HG02870 (cell line): ENCODE measurements at regions not wholly inside any gene's neighbourhood (a gene's known extent, or its start where the extent isn't known, plus 50 kb on each side); places are given as distances from the start of the nearest gene placed in this dataset.

Experiments
- ATAC-seq: cut with Tn5 transposase; IDR thresholded peaks from one replicate; pipeline ENCODE4 v1.9.1; 2021; ENCODE audit warnings: mild to moderate bottlenecking, moderate library complexity; ENCODE audit not compliant: unreplicated experiment

DNA sequence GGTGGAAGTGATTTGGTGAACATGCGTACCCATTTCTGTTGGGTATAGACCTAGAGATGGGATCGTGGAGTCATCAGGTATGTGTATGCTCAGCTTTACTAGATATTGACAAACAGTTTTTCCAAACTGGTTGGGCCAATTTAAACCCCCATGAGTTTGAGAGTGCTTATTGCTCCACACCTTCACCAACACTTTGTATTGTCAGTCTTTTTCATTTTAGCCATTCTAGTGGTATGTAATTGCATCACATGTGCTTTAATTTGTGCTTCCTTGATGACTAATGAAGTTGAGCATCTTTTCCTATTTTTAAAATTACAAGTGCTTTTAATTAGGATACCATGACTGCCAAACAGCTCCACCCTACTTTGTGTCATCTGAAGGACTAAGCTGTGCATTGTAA is 158.9 kb upstream of the AKIRIN2 start:
- ATAC-seq = no peak

DNA sequence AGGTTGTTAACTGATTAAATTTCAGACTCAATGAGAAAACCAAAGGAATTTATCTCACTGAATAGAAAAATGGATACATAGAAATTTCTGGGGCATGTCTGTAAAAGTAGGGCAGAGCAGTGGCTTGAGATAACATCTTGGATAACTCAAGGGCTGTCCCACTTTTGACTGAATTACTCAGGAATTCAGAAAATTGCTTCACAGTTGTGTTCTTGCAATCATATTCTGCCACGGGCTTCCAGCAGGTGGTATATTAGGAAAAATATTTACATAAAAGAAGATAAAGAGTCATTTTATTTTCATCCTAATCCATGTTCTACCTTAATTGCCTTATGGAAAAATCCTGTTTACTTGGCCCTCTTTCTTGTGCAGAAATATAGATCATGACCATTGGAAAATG is 156.4 kb upstream of the AKIRIN2 start:
- ATAC-seq = no peak

DNA sequence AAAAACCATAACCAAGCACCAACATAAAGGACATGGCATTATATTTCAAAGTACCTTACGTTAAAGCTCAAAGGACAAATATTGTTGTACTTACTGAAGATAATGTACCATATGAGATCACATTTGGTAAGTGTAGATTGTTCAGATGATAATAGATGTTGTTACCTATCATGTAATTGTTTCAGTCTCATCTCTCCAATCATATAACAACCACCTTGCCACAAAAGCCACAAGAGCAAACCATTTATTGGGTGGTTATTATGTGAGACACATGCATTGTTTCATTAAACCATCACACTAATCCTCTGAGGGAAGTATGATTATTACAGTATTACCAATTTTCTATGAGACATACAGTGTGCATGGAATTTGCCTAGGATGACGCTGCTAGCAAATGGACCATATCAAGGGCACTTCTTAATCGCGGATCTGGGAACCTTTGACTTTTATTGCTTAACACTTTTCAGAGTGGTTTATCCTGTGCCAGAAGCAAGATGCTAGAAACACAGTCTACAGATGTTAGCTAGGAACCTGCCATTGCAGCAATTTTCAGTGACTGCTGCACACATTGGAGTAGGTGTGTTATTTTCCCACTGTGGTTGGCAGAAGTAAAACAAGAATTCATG is 149.8 kb upstream of the AKIRIN2 start:
- no peak for ATAC-seq

DNA sequence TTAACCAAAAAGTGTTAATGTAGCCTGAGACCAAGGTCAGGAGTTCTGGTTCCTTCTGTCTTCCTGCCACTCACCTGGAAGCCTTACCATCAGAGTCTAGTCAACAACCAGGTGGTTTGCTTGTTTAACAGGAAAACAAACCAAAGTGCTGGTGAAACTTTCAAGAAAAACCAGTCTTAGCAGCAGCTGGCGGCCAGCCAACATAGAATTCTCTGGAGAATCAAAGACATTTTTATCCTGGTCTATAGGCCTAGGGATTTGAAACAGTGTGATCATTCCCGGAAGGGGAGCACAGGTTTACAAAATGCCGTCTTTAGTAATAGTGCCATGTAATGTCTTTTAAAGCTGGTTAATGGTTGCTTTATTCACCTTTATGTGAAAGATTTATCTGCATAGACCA is 146.6 kb upstream of the AKIRIN2 start:
- ATAC-seq = no peak

DNA sequence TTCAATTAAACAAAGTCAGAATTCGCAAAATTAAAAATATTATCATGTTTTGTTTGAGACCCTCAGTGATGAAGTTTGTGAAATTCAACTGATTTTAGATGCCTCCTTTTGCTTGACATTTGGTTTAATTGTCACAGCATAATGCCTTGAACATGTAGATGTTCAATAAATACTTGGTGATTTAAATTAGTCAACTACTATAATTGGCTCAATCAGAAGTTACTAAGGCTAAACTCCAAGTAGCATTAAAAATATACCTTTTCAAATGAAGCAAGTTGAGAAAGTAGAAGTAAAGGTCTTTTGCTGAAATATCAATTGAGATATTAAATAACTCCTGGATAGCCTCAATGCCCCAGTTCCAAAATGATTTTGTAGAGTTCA is 145.8 kb upstream of the AKIRIN2 start:
- no peak for ATAC-seq

DNA sequence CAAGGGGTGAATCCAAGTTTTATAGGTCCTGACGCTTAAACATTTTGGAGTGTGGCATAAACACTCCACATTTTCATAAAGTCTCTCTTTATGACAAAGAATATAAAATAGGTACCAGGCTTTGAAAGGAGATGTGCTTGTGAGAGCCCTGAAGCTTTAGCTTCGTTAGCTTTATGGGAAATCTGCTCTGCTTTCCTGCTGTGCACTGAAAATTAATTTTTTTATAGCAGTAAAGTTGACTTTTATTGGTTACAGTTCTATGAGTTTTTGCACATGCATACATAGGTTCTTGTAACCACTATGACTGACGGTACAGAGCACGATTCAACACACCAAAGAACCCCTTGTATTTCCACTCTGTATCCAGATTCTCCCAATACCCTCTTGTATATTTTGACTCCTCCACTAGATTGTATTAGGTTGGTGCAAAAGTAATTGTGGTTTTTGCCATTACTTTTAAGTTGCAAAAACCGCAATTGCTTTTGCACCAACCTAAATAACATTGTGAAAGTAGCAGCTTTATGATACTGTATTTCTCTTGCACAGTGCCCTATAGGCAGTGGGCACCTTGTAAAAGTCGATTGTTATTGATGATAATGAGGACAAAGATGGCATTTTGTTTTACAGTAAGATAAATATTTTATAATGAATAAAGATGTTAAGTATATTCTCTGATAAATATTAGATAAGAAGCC is 145.2 kb upstream of the AKIRIN2 start:
- no peak for ATAC-seq

DNA sequence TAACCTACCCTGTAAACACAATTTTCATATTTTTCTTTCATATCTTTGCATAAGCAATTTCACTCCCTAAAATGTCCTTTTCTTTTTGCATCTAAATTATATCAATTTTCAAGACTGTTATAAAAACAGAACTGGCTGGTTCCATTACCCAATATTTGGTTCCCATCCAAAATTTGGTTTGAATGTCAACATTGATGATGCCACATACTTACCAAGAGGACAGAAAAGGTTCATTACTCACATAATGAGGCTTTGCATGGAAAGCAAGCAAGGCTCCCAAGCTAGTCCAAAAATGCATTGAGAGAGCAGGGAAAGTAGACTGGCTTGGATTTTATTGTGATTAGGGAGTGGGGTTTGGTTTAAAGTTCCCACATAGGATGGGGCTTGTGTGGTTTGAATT is 144.4 kb upstream of the AKIRIN2 start:
- no peak for ATAC-seq

DNA sequence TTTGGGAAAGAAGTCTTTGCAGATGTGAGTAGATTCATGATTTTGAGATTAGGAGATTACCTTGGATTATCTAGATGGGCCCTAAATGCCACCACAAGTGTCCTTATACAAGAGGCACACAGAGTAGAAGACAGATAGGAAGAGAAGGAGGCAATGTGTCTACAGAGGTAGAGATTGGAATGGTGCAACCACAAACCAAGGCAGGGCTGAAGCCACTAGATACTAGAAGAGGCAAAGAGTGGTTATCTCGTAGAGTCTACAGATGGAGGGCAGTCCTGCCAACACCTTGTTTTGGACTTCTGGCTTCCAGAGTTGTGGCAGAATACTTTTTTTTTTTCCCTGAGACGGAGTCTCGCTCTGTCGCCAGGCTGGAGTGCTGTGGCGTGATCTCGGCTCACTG is 138.3 kb upstream of the AKIRIN2 start:
- no peak for ATAC-seq

DNA sequence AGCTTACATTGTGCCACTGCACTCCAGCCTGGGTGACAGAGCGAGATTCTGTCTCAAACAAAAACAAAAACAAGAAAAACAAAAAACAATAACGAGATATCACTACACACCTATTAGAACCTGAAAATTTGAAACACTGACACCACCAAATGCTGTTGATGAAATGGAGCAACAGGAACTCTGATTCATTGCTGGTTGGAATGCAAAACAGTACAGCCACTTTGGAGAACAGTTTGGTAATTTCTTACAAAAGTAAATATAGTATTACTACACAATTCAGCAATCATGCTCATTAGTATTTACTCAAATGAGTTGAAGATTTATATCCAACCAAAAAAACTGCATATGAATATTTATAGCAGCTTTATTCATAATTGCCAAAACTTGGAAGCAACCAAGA is 135.8 kb upstream of the AKIRIN2 start:
- no peak for ATAC-seq

DNA sequence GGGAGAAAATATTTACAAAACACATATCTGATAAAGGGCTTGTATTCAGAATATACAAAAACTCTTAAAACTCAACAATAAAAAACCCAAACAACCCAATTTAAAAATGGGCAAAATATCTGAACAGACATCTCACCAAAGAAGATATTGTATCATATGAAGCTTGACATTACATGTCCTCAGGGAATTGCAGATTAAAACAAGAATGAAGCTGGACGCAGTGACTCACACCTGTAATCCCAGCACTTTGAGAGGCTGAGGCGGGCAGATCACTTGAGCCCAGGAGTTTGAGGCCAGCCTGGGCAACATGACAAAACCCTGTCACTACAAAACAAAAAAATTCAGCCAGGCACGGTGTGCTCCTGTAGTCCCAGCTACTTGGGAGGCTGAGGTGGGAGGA is 135.4 kb upstream of the AKIRIN2 start:
- ATAC-seq = no peak

DNA sequence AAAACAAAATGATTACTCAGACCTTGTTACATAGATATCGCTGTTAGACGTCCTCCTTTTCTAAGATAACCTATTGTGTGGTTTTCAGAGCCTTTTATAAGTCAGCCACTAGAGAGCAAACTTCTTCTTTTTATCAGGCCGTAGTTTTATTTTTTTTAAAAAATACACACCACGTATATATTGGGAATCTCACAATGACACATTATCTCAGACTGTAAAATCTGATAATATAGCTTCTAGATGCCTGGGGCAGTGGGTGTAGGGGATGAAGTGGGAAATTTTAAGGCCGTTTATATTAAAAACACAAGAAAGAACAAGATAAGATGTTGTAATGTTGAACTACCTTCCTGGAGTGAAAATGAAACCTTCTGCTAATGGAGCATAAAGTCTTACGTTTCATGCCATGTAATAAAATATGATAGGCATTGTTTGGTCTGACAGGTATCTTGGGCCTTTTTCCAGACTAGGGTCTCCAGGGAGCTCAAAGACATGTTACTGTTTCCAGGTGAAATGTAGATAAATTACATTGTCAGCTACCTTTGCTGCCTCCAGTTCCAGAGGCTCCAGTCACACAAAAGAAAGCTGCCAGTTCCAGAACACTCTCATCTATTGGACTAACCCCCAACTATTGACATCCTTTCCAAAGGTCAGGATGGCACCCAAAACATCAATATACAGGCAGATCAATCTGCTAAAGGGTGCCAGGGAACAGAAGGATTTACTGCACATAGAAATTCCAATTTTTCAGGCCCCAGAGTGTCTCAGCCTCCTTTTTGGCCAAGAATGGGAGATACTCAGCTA is 130.2 kb upstream of the AKIRIN2 start:
- peak; percentile 53 for ATAC-seq

DNA sequence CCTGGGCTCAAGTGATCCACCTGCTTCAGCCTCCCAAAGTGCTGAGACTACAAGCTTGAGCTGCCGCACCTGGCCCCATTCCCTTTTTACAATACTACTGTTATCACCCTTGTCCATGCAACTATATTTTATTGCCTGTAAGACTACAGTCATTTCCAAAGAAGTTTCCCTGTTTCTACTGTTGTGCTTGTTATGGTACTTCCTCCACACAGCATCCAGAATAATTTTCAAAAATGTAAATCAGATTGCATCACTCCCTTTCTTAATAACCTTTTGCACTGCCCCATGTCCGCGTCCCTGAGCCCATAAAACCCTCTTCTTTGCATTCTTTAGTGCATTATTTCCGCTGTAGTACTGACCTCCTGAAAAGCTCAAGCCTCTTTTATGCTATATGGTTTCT is 128.9 kb upstream of the AKIRIN2 start:
- ATAC-seq = no peak

DNA sequence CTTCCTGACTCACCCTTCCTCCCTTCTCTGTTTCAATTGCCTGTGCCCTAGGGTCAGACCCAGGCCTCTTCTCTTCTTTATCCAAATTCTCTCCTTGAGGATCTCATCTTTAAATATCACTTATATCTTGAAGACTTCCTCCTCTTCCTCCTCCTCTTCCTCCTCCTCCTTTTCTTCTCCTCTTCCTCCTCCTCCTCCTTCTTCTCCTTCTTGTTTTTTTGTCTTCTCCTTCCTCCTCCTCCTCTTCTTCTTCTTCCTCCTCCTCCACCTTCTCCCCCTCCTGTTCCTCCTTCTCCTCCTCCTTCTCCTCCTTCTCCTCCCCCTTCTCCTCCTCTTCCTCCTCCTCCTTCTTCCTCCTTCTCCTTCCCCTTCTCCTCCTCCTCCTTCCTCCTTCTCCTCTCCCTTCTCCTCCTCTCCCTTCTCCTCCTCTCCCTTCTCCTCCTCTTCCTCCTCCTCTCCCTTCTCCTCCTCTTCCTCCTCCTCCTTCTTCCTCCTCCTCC is 127.6 kb upstream of the AKIRIN2 start:
- no peak for ATAC-seq

DNA sequence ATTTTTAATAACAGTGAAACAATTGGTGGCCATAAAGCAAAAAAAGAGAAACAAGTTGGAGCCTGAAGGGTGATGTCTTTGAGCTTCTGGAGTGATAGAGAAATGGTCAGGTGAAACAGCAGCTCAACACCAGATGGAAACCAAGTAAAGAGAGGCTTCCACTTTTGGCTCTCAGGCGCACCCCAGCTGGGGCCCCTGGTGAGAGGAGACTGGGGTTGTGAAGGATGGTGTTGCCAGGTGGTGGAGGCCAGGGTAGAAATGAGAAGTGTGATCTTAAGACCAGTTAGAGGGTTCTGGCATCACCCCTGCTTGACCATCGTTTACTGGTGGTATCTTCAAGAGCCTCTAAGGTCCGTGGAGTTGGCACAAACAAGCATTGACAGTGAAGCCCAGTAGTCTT is 126.0 kb upstream of the AKIRIN2 start:
- ATAC-seq = no peak

DNA sequence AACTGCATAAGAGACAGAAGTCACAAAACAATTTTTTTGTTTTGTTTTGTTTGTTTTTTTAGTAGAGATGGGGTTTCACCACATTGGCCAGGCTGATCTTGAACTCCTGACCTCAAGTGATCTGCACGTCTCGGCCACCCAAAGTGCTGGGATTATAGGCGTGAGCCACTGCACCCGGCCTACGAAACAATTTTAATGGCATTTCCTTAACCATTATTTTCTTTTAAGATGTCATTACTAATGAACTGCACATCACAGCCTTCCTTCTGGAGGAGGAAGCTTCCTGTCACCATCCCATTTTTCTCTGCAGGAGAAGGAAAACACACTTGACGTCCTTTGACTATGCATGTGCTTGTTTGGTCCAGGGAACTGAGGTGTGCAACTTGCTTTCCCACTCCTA is 125.3 kb upstream of the AKIRIN2 start:
- no peak for ATAC-seq

DNA sequence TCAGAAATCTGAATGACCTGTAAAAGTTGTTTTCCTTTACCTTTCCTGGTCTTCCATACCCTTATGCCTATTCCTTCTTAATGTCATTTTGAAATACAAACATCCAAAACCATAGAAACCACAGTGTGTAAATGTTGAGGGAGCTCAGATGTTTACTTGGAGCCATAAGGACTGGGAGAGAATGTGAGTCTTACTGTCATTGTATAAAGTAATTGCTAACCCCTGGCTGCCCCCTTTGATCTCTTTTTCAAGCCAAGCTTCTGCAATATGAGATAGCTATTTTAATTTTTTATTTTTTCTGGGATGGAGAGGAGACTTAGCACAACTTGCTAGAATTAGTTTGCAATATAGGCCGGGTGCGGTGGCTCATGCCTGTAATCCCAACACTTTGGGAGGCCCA is 124.4 kb upstream of the AKIRIN2 start:
- ATAC-seq = no peak

DNA sequence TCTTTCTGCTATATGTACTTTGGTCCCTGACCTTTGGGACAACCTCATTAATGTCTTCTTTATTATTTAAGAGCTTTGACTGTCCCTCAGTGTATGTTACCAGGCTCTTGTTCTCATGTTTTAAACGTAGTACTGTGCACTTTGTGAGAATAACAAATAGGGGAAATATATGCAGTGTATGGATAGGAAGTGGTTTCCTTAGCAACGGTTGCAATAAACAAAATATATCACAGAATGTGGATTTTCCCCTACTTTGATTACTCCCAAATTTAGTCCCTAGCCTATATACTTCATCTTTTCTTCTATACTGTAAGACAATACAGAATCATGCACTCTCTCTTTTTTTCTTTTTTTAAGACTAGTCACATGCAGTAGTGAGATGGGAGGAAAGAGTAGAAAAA is 123.8 kb upstream of the AKIRIN2 start:
- peak; percentile 52 for ATAC-seq

DNA sequence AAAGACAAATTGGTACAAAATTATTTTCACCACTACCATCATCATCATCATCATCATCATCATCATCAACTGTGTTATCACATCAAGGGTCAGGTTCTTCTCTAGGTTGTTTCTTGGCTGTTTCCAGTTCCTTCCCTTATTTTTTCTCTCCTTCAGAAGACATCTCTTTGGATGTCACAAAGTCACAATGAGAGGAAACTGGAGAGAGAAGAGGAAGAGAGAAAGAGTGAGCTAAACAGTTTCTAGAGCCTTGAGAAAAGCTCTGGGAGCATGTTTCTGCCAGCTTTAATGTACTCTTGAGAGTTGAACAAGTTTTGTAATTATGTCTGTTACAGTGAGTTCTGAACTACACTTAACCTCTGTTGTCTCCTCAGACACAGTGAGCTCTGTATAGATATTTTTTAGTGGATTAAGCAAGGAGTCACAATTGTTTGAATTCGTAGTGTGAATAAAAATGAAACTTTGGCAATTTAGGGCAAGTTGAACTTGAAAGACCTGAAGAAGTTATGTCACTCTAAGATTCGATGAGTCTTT is 123.0 kb upstream of the AKIRIN2 start:
- ATAC-seq = no peak

DNA sequence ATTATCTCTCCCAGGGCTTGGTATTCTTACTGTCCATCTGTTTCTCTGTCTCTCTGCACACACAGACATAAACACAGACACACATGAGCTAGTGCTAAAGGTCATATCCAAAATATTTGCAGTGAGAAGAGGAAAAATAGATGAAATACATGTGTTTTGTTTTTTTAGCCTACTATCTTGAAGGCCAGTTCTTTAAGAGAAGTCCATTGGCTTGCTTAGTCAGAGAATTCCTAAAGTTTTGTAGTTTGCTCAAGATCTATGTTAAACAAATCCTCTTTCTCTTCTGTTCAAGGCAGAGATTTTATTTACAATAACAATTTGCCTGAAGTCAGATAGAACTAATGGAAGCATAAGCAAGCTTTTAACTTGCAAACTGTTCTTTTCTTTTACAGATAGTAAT is 120.0 kb upstream of the AKIRIN2 start:
- ATAC-seq = no peak

DNA sequence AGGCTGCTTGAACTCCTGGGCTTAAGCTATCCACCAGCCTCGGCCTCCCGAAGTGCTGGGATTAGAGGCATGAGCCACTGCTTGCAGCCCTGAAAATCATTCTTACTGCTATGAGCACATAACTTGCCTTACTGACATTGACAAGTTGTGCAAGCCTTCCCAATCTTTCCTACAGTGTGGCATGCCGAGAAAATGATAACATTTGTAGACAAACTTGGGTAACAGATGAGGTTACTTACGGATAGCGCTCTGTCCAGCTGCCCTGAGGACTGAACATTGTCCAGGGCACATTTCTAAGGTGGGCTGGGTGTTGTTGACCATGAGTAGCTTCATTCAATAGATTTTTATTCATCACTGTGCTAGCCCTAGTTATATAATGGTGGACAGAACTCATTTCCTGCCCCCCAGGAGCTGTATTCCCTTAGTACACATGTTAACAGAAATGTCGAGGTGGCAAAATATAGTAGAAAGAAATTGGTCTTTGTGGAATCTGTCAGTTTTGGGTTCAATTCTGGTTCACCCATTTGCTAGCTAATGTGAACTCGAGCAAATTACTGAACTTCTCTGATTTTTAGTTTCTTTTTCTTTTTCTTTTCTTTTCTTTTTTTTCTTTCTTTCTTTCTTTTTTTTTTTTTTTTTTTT is 118.4 kb upstream of the AKIRIN2 start:
- no peak for ATAC-seq

DNA sequence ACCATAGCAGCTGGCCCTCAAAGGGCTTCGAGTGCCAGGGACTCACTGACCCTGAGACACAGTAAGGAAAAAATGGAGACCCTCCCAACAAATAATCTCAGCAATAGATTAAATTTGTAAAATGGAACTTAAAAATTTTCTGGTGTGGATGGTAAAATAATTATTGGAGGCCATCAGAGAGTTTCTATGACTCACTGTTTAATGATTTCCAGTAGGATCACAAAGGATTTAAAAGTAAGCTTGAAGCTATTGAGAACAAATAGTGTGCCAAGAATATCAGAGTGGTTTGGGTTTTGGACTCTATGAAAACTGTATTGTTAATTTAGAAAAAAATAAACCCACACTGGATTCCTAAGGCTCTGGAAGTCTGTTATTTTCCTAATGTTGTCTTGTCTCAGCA is 115.2 kb upstream of the AKIRIN2 start:
- no peak for ATAC-seq
